ENCODE measurements at regions not wholly inside any gene's neighbourhood (a gene's known extent, or its start where the extent isn't known, plus 50 kb on each side); places are given as distances from the start of the nearest gene placed in this dataset.

- Histone ChIP-seq H3K4me1 (ENCODE audit: insufficient read depth, low read length) (no peaks in the 10 kb centered on the region), H3K27ac (ENCODE audit: low read depth, low read length) (no peak overlapping the region), H3K27me3 (ENCODE audit: insufficient read depth, low read length) (no peaks in the 10 kb centered on the region), H3K36me3 (ENCODE audit: insufficient read depth, low read length) (no peaks in the 10 kb centered on the region), H3K9me3 (ENCODE audit: control insufficient read depth in 1 of 2, low read length in 2 of 2) (no peaks in the 10 kb centered on the region), H3K4me3 (ENCODE audit: low read length in 2 of 2) (no peak overlapping the region)
- H3K27me3 Mint-ChIP-seq = no peaks in the 10 kb centered on the region
- H3K27ac Mint-ChIP-seq = no peak overlapping the region
- peaks cover 0 to 9% (median 4%) of the 10 kb centered on the region in 8 donors for H3K9me3 Mint-ChIP-seq
- POLR2A ChIA-PET (ENCODE audit: partially characterized antibody) = no interaction called here
- DNase-seq = no peak
- intact Hi-C loops (cut with micrococcal nuclease) = no loop called here
- CTCF ChIA-PET (ENCODE audit: partially characterized antibody) = no interaction called here
- no peaks in the 10 kb centered on the region for H3K36me3 Mint-ChIP-seq
- no peak overlapping the region for H3K4me3 Mint-ChIP-seq
- H3K4me1 Mint-ChIP-seq = no peaks in the 10 kb centered on the region
Observed at GRCh38 chr1:187477535-187477934, 648.8 kb downstream of the PLA2G4A start.

DNA sequence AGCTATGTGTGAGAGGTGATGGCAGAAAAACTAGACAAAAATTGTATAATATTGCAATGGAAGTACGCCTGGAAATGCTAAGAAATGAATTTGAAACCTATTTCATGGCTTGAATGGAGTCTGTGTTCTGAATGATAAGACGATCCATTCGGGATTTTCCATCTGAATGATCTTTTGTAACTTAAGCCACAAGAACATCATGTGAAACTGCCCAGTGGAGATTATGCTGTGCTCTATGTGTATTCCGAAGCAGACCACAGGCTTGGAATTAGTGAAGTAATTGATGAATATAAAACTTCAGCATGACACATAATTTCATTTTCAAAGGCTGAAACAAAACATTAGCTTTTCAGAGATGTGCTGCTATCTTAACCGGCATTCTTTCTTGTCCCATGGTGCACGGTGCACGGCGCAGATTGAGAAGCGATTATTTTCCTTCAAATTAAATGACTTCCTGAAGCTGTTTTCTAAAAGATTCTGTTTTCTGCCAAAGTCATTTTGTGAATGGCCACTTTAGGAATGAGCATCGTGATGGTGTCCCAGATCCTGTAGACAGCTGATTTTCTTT is 652.9 kb downstream of the PLA2G4A start:
- intact Hi-C loops (cut with micrococcal nuclease) = no loop called here
- H3K9me3 Mint-ChIP-seq = peaks cover 0 to 10% (median 4%) of the 10 kb centered on the region in 8 donors
- H3K27me3 ChIP-seq (ENCODE audit: insufficient read depth, low read length) = no peaks in the 10 kb centered on the region
- no peaks in the 10 kb centered on the region for H3K4me1 ChIP-seq (ENCODE audit: insufficient read depth, low read length)
- H3K36me3 ChIP-seq (ENCODE audit: insufficient read depth, low read length) = no peaks in the 10 kb centered on the region
- no peaks in the 10 kb centered on the region for H3K27me3 Mint-ChIP-seq
- no peaks in the 10 kb centered on the region for H3K9me3 ChIP-seq (ENCODE audit: control insufficient read depth in 1 of 2, low read length in 2 of 2)
- CTCF ChIA-PET (ENCODE audit: partially characterized antibody) = no interaction called here
- H3K27ac Mint-ChIP-seq = no peak overlapping the region
- POLR2A ChIA-PET (ENCODE audit: partially characterized antibody) = no interaction called here
- H3K36me3 Mint-ChIP-seq = no peaks in the 10 kb centered on the region
- H3K4me3 Mint-ChIP-seq = no peak overlapping the region
- DNase-seq = no peak
- no peak overlapping the region for H3K27ac ChIP-seq (ENCODE audit: low read depth, low read length)
- no peak overlapping the region for H3K4me3 ChIP-seq (ENCODE audit: low read length in 2 of 2)
- no peaks in the 10 kb centered on the region for H3K4me1 Mint-ChIP-seq

DNA sequence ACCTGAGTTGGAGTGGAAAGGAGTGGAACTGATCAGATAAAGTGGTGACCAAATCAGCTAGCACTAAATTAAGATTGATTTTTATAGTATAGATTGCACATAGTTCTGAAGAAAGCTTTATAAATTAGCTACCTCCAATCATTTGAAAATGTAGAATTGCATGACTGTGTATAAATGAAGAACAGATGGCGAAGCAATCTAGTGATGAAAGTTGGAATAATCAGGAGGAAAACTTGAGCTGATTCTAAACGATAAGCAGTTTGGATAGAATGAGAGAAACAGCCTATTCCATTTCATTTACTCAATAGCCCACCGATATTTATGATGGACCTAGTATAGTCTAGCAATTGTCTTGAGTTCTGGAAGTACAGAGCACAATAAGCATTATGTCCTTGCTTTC is 661.5 kb downstream of the PLA2G4A start:
- CTCF ChIA-PET (ENCODE audit: partially characterized antibody) = no interaction called here
- Histone ChIP-seq H3K4me1 (ENCODE audit: insufficient read depth, low read length) (no peaks in the 10 kb centered on the region), H3K27ac (ENCODE audit: low read depth, low read length) (no peak overlapping the region), H3K36me3 (ENCODE audit: insufficient read depth, low read length) (no peaks in the 10 kb centered on the region), H3K9me3 (ENCODE audit: control insufficient read depth in 1 of 2, low read length in 2 of 2) (no peaks in the 10 kb centered on the region), H3K27me3 (ENCODE audit: insufficient read depth, low read length) (no peaks in the 10 kb centered on the region), H3K4me3 (ENCODE audit: low read length in 2 of 2) (no peak overlapping the region)
- Mint-ChIP-seq H3K4me3 (no peak overlapping the region), H3K27me3 (no peaks in the 10 kb centered on the region), H3K27ac (no peak overlapping the region), H3K36me3 (no peaks in the 10 kb centered on the region), H3K4me1 (no peaks in the 10 kb centered on the region), H3K9me3 (peaks cover 0 to 6% (median 3%) of the 10 kb centered on the region in 8 donors)
- DNase-seq = no peak
- POLR2A ChIA-PET (ENCODE audit: partially characterized antibody) = no interaction called here
- intact Hi-C loops (cut with micrococcal nuclease) = no loop called here

DNA sequence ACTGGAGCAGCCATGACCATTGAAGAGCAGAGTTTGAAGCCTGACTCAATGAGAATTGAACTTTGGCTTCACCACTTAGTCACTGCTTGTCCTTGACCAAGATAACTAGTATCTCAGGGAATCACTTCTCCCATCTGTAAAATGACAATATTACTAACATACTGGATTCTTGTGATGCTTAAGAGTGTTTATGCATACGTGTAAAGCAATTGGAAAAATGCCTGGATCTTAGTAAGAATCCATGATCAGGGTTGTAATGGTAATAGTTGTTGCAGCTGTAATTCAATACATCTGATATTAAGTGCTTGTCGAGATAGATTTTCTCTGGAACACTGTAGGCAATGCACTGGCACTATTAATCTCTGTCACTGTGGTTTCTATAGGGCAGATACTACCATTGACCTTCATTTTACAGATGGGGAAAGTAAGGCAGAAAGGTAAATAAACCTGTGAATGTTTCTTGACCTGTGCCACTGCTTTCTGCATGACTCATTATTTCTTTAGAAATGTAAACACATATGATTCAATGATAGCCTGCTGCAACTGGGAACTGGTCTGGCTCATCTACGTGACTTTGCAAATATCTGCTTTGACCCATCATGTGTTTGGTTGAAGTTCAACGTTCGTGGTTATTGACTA is 662.5 kb downstream of the PLA2G4A start:
- no peak overlapping the region for H3K27ac ChIP-seq (ENCODE audit: low read depth, low read length)
- CTCF ChIA-PET (ENCODE audit: partially characterized antibody) = no interaction called here
- H3K4me3 ChIP-seq (ENCODE audit: low read length in 2 of 2) = no peak overlapping the region
- intact Hi-C loops (cut with micrococcal nuclease) = no loop called here
- H3K9me3 Mint-ChIP-seq = peaks cover 0 to 5% (median 3%) of the 10 kb centered on the region in 8 donors
- H3K27me3 Mint-ChIP-seq = no peaks in the 10 kb centered on the region
- H3K36me3 Mint-ChIP-seq = no peaks in the 10 kb centered on the region
- H3K4me1 ChIP-seq (ENCODE audit: insufficient read depth, low read length) = no peaks in the 10 kb centered on the region
- H3K27me3 ChIP-seq (ENCODE audit: insufficient read depth, low read length) = no peaks in the 10 kb centered on the region
- POLR2A ChIA-PET (ENCODE audit: partially characterized antibody) = no interaction called here
- no peak overlapping the region for H3K27ac Mint-ChIP-seq
- H3K4me3 Mint-ChIP-seq = no peak overlapping the region
- no peaks in the 10 kb centered on the region for H3K4me1 Mint-ChIP-seq
- no peaks in the 10 kb centered on the region for H3K9me3 ChIP-seq (ENCODE audit: control insufficient read depth in 1 of 2, low read length in 2 of 2)
- no peak for DNase-seq
- H3K36me3 ChIP-seq (ENCODE audit: insufficient read depth, low read length) = no peaks in the 10 kb centered on the region

GRCh38 chr1:187498028-187498427 is 669.3 kb downstream of the PLA2G4A start:
- DNase-seq = no peak
- H3K4me1 ChIP-seq (ENCODE audit: insufficient read depth, low read length) = no peaks in the 10 kb centered on the region
- Mint-ChIP-seq H3K36me3 (no peaks in the 10 kb centered on the region), H3K27ac (no peak overlapping the region), H3K4me3 (no peak overlapping the region), H3K27me3 (no peaks in the 10 kb centered on the region), H3K9me3 (peaks cover 0 to 5% (median 0%) of the 10 kb centered on the region in 8 donors), H3K4me1 (no peaks in the 10 kb centered on the region)
- POLR2A ChIA-PET (ENCODE audit: partially characterized antibody) = no interaction called here
- H3K4me3 ChIP-seq (ENCODE audit: low read length in 2 of 2) = no peak overlapping the region
- intact Hi-C loops (cut with micrococcal nuclease) = no loop called here
- H3K27me3 ChIP-seq (ENCODE audit: insufficient read depth, low read length) = no peaks in the 10 kb centered on the region
- no peaks in the 10 kb centered on the region for H3K9me3 ChIP-seq (ENCODE audit: control insufficient read depth in 1 of 2, low read length in 2 of 2)
- no peaks in the 10 kb centered on the region for H3K36me3 ChIP-seq (ENCODE audit: insufficient read depth, low read length)
- no peak overlapping the region for H3K27ac ChIP-seq (ENCODE audit: low read depth, low read length)
- CTCF ChIA-PET (ENCODE audit: partially characterized antibody) = interaction anchor here (0.7 kb wide), 1 partner anchor 446 kb away, joined by 3 read pairs; no protein-coding TSS in a partner anchor

DNA sequence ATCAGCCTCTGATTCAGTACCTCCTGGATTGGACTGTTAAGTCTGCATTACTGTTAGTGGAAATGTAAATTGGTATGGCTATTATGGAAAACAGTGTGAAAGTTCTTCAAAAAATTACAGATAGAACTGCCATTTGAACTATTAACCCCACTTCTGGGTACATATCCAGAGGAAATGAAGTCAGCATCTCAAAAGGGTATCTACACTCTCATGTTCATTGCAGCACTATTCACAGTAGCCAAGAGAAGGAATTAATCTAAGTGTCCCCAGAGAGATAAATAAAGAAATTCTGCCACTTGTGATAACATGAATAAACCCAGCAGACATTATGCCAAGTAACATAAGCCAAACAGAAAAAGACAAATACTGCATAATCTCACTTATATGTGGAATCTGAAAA is 676.0 kb downstream of the PLA2G4A start:
- no peaks in the 10 kb centered on the region for H3K9me3 ChIP-seq (ENCODE audit: control insufficient read depth in 1 of 2, low read length in 2 of 2)
- Mint-ChIP-seq H3K27me3 (no peaks in the 10 kb centered on the region), H3K4me1 (no peaks in the 10 kb centered on the region), H3K27ac (no peak overlapping the region), H3K9me3 (peaks cover 0 to 6% (median 2%) of the 10 kb centered on the region in 8 donors), H3K4me3 (no peak overlapping the region), H3K36me3 (no peaks in the 10 kb centered on the region)
- no peak overlapping the region for H3K4me3 ChIP-seq (ENCODE audit: low read length in 2 of 2)
- ChIA-PET CTCF (ENCODE audit: partially characterized antibody) (no interaction called here), POLR2A (ENCODE audit: partially characterized antibody) (no interaction called here)
- H3K36me3 ChIP-seq (ENCODE audit: insufficient read depth, low read length) = no peaks in the 10 kb centered on the region
- intact Hi-C loops (cut with micrococcal nuclease) = no loop called here
- H3K27me3 ChIP-seq (ENCODE audit: insufficient read depth, low read length) = no peaks in the 10 kb centered on the region
- no peak overlapping the region for H3K27ac ChIP-seq (ENCODE audit: low read depth, low read length)
- no peaks in the 10 kb centered on the region for H3K4me1 ChIP-seq (ENCODE audit: insufficient read depth, low read length)
- DNase-seq = no peak

- no peak overlapping the region for H3K4me3 Mint-ChIP-seq
- H3K9me3 Mint-ChIP-seq = peaks cover 0 to 7% (median under 1%) of the 10 kb centered on the region in 8 donors
- Histone ChIP-seq H3K4me1 (ENCODE audit: insufficient read depth, low read length) (no peaks in the 10 kb centered on the region), H3K9me3 (ENCODE audit: control insufficient read depth in 1 of 2, low read length in 2 of 2) (no peaks in the 10 kb centered on the region), H3K27ac (ENCODE audit: low read depth, low read length) (no peak overlapping the region), H3K4me3 (ENCODE audit: low read length in 2 of 2) (no peak overlapping the region), H3K36me3 (ENCODE audit: insufficient read depth, low read length) (no peaks in the 10 kb centered on the region), H3K27me3 (ENCODE audit: insufficient read depth, low read length) (no peaks in the 10 kb centered on the region)
- H3K4me1 Mint-ChIP-seq = no peaks in the 10 kb centered on the region
- POLR2A ChIA-PET (ENCODE audit: partially characterized antibody) = no interaction called here
- no peaks in the 10 kb centered on the region for H3K36me3 Mint-ChIP-seq
- intact Hi-C loops (cut with micrococcal nuclease) = no loop called here
- CTCF ChIA-PET (ENCODE audit: partially characterized antibody) = no interaction called here
- no peaks in the 10 kb centered on the region for H3K27me3 Mint-ChIP-seq
- H3K27ac Mint-ChIP-seq = no peak overlapping the region
- no peak for DNase-seq
Observed at GRCh38 chr1:187509091-187509490, 680.3 kb downstream of the PLA2G4A start.
